Muscle of leg (tissue), 3 donors: ENCODE measurements at regions not wholly inside any gene's neighbourhood (a gene's known extent, or its start where the extent isn't known, plus 50 kb on each side); places are given as distances from the start of the nearest gene placed in this dataset.
"Not testable (repeated sequence)": the region's sequence is repeated elsewhere in the genome, so short reads cannot be mapped to it uniquely, and the experiment has no call there.

Experiments used
- DNase-seq: peaks from one replicate; pipeline ENCODE4 v3.0.0; 2013
- H3K27ac ChIP-seq: one replicate; pipeline ENCODE4 v1.5.1; 2013; ENCODE audit warnings: mild to moderate bottlenecking, low read length, control low read depth
- H3K27me3 ChIP-seq: one replicate; pipeline ENCODE4 v1.6.1; 2013; ENCODE audit warnings: low read length; ENCODE audit not compliant: control insufficient read depth, insufficient read depth
- H3K36me3 ChIP-seq: one replicate; pipeline ENCODE4 v1.6.1; 2013; ENCODE audit warnings: low read length; ENCODE audit not compliant: control insufficient read depth, insufficient read depth
- H3K4me1 ChIP-seq: one replicate; pipeline ENCODE4 v1.6.1; 2013; ENCODE audit warnings: low read length; ENCODE audit not compliant: control insufficient read depth, insufficient read depth
- H3K4me3 ChIP-seq: one replicate; pipeline ENCODE4 v1.5.1; 2013; ENCODE audit warnings: low read length, control low read depth
- H3K9me3 ChIP-seq: replicated peaks from 2 replicates; pipeline ENCODE4 v1.6.1; 2013; ENCODE audit warnings: low read depth, low read length; ENCODE audit not compliant: control insufficient read depth
- WGBS: methylation state at CpG from one replicate; pipeline ENCODE4 v1.1.5; 2013; ENCODE audit warnings: missing lambda C conversion rate; ENCODE audit not compliant: insufficient coverage; 5-methylcytosine and 5-hydroxymethylcytosine counted together

DNA sequence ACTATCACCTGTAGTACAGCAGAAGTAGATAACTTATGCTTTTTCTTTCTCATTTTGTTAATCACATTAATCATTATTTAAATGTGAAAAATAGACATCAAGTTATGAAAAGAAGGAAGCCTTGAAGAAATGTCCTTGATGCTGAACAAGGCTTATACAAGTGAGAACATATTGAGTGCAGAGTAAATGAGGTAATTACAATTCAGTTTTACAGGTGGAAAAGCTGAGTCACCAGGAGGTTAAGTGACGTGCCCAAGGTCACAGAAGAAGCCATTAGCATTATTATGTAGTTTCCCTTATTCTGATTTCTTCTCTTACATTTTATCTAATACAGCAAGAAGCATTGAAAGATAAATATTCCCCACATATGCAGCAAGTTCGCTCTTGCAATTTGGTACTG, 998.5 kb upstream of the CDH6 start:
- Histone ChIP-seq H3K9me3 (peaks cover 2% of the 10 kb centered on the region), H3K27ac (no peak overlapping the region), H3K36me3 (no peaks in the 10 kb centered on the region), H3K4me1 (no peaks in the 10 kb centered on the region), H3K4me3 (no peak overlapping the region), H3K27me3 (no peaks in the 10 kb centered on the region)
- WGBS, result no CpG with 5 or more reads among the region's 2 CpGs
- no peak for DNase-seq

DNA sequence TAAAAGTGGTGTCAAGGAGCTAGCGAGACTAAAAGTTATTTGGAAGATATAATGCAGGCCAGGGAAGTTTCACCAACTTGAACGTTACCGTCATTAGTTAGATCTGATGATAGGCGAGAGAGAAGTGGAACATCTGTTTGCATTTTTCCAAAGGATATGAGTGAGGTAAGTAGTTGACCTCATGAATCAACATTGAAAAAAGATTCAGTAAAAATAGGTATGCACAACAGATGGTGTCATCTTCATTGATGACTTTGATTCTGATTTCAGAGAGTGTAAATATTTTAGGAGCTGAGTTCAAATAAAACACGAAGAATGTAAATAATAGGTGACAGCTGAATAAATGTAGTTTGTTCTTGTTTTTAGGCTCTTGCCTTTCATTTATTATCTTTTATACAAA, 998.9 kb upstream of the CDH6 start:
- Histone ChIP-seq H3K4me1 (no peaks in the 10 kb centered on the region), H3K4me3 (no peak overlapping the region), H3K27me3 (no peaks in the 10 kb centered on the region), H3K9me3 (no peaks in the 10 kb centered on the region), H3K27ac (no peak overlapping the region), H3K36me3 (no peaks in the 10 kb centered on the region)
- no peak for DNase-seq
- WGBS, result 81% methylated on average over 4 of the region's 5 CpGs

DNA sequence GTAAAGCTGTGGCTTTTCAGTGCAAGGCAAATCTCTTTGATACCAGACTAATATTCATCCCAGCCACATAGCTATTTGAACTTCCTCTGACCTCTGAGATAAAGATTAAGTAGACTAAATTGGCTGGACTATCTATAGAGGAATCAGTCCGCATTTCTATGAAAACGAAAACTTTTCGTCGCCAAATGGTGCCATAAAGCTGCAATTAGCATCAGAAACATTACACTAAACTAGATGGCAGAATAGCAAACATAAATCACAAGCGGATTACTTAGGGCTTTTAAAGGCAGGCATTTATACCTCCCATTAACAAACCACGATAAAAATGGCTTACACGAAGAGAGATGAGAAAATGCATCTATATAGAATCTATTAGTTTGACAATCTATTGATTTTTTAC, 1009.7 kb upstream of the CDH6 start:
- DNase-seq, result no peak
- no peaks in the 10 kb centered on the region for H3K36me3 ChIP-seq
- no peaks in the 10 kb centered on the region for H3K4me1 ChIP-seq
- no peak overlapping the region for H3K27ac ChIP-seq
- H3K9me3 ChIP-seq, result no peaks in the 10 kb centered on the region
- H3K4me3 ChIP-seq, result no peak overlapping the region
- no CpG with 5 or more reads among the region's 7 CpGs for WGBS
- no peaks in the 10 kb centered on the region for H3K27me3 ChIP-seq

DNA sequence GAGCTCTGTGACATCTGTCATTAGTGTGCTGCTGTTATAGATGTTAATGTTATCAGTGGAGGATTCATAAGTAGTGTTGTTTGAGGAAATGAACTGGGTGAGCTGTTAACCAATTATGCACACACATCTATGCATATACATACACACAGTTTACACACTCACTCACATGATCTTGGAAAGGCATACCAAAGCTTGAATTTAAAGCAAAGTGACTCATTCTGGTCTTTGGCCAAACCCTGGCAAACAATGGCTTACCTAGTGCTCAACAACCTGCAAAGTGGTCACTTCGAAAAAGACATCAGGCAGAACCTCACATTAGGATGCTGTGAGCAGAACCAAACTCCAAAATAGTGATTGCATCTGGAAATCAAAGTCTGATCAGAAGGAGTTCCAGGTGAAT, 1037.3 kb upstream of the CDH6 start:
- no CpG with 5 or more reads among the region's 1 CpG for WGBS
- no peaks in the 10 kb centered on the region for H3K4me1 ChIP-seq
- no peak for DNase-seq
- no peak overlapping the region for H3K4me3 ChIP-seq
- no peaks in the 10 kb centered on the region for H3K9me3 ChIP-seq
- H3K27me3 ChIP-seq, result no peaks in the 10 kb centered on the region
- H3K27ac ChIP-seq, result no peak overlapping the region
- no peaks in the 10 kb centered on the region for H3K36me3 ChIP-seq

DNA sequence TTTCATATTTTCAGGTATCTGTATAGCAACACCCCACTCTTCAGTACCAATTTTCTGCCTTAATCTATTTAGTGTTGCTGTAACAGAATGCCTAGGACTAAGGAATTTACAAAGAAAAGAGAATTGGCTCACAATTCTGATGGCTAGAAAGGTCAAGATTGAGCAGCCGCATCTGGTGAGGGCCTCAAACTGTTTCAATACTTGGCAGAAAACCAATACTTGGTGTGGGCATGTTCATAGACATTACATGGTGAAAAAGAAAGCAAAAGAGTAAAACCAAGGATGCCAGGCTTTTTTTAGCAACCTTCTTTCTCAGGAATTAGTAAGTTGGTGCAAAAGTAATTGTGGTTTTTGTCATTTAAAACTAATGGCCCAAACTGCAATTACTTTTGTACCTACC, 1041.1 kb upstream of the CDH6 start:
- Histone ChIP-seq H3K36me3 (no peaks in the 10 kb centered on the region), H3K27me3 (no peaks in the 10 kb centered on the region), H3K27ac (no peak overlapping the region), H3K4me3 (no peak overlapping the region), H3K9me3 (no peaks in the 10 kb centered on the region), H3K4me1 (no peaks in the 10 kb centered on the region)
- DNase-seq, result no peak
- 80% methylated on average over 1 of the region's 1 CpG for WGBS

DNA sequence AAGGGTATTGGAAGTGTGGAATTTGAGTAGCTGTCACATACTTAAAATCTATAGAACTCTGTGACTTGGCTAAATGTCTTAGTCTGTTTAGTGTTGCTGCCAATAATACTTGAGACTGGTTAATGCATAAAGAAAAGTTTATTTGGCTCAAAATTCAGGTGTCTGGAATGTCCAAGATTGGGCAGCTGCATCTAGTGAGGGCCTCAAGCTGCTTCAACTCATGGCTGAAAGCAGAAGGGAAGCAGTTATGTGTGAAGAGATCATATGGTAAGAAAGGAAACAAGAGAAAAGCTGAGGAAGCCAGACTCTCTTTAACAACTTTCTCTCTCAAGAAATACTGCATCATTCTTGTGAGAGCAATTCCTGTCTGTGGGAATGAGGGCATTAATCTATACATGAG, 1043.3 kb upstream of the CDH6 start:
- no peaks in the 10 kb centered on the region for H3K9me3 ChIP-seq
- H3K36me3 ChIP-seq, result no peaks in the 10 kb centered on the region
- DNase-seq, result no peak
- H3K4me3 ChIP-seq, result no peak overlapping the region
- no peaks in the 10 kb centered on the region for H3K4me1 ChIP-seq
- H3K27ac ChIP-seq, result no peak overlapping the region
- no peaks in the 10 kb centered on the region for H3K27me3 ChIP-seq

DNA sequence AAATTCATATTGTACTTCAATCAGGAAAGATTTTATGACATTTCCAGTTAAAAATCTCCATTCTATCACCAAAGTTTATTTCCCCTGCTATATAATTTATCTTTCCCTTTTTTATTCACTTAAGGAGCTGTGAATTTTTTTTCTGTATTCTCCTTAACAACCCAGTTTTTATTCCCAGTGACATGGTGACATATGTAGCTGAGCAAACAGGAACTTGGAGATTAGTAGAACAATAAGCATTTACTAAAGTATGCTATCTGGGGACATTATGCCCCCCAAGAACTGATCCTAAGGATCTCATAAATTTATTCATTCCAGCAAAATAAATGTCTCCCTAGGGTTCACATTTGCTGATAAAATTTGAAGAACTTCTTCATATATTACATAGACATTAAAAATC, 1044.0 kb upstream of the CDH6 start:
- Histone ChIP-seq H3K36me3 (no peaks in the 10 kb centered on the region), H3K9me3 (no peaks in the 10 kb centered on the region), H3K4me3 (no peak overlapping the region), H3K4me1 (no peaks in the 10 kb centered on the region), H3K27ac (no peak overlapping the region), H3K27me3 (no peaks in the 10 kb centered on the region)
- no peak for DNase-seq

DNA sequence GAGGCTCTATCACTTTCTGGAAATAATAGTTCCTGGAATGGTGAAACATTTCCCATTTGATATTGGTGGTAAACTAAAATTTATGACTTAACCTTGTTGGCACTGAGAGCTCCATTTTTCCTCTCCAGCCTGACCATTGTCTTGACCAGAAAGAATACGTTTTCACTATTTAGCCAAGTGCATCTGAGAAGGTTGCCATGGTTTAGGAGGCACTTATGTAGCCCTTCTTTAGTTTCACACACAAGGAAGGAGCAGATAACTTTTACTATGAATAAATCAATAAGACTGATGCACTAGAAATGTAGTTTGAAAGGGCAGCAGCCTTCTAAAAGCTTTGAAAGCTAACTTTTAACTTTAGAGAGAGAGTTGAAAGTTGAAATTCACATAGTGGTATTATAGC, 1045.5 kb upstream of the CDH6 start:
- no peak for DNase-seq
- Histone ChIP-seq H3K4me3 (no peak overlapping the region), H3K27me3 (no peaks in the 10 kb centered on the region), H3K4me1 (no peaks in the 10 kb centered on the region), H3K36me3 (no peaks in the 10 kb centered on the region), H3K9me3 (peaks cover 6% of the 10 kb centered on the region), H3K27ac (no peak overlapping the region)
- WGBS, result no CpG with 5 or more reads among the region's 1 CpG

DNA sequence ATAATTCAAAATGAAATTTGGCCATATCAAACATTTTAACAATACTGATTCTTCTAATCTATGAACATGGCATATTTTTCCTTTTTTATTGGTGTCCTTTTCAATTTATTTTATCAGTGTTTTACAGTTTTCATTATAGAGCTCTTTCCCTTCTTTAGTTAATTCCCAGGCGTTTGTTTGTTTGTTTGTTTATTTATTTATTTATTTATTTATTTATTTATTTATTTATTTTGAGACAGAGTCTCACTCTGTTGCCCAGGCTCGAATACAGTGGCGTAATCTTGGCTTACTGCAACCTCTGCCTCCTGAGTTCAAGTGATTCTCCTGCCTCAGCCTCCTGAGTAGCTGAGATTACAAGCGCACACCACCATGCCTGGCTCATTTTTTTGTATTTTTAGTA, 1049.4 kb upstream of the CDH6 start:
- H3K4me3 ChIP-seq, H3K27me3 ChIP-seq, H3K4me1 ChIP-seq, H3K9me3 ChIP-seq, H3K36me3 ChIP-seq, H3K27ac ChIP-seq, DNase-seq: not testable (repeated sequence)
- WGBS, result 72% methylated on average over 2 of the region's 4 CpGs

DNA sequence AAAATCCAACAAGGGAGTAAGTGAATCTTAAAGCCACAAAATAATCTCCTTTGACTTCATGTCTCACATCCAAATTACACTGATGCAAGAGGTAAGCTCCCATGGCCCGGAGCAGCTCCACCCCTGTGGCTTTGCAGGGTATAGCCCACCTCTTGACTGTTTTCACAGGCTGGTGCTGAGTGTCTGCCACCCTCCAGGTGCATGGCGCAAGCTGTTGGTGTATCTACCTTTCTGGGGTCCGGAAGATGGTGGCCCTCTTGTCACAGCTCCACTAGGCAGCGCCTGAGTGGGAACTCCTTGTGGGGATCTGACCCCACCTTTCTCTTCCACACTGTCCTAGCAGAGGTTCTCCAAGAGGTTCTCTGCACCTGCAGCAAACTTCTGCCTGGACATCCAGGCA, 1051.1 kb upstream of the CDH6 start:
- no peak overlapping the region for H3K4me3 ChIP-seq
- no peak overlapping the region for H3K27ac ChIP-seq
- H3K36me3 ChIP-seq, result no peaks in the 10 kb centered on the region
- no peak for DNase-seq
- H3K27me3 ChIP-seq, result no peaks in the 10 kb centered on the region
- H3K9me3 ChIP-seq, result peaks cover 8% of the 10 kb centered on the region
- no peaks in the 10 kb centered on the region for H3K4me1 ChIP-seq
- WGBS, result 83% methylated on average over 4 of the region's 4 CpGs

DNA sequence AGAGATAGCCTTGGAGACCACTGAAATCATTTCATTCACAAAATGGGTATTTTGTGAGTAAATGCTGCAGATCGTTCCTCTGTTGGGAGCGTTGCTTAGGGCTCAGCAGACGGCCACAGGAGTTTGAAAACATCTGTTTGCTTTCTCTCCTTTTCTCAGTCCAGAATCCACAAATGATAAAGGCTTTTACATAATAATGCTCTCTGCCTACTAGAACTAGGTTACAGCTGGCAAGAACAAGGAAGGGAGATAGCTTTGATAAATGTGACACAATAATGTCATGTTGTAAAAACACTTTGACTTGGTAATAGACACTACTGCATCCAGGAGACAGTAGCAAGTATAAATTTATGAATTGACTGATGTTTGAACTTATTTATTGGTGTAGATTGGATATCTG, 1072.4 kb upstream of the CDH6 start:
- WGBS, result no CpG with 5 or more reads among the region's 3 CpGs
- no peak for DNase-seq
- no peak overlapping the region for H3K4me3 ChIP-seq
- no peak overlapping the region for H3K27ac ChIP-seq
- no peaks in the 10 kb centered on the region for H3K9me3 ChIP-seq
- H3K4me1 ChIP-seq, result no peaks in the 10 kb centered on the region
- no peaks in the 10 kb centered on the region for H3K36me3 ChIP-seq
- no peaks in the 10 kb centered on the region for H3K27me3 ChIP-seq
